GM19463 (cell line): ENCODE measurements at regions not wholly inside any gene's neighbourhood (a gene's known extent, or its start where the extent isn't known, plus 50 kb on each side); places are given as distances from the start of the nearest gene placed in this dataset.

Source experiments
- ATAC-seq: cut with Tn5 transposase; IDR thresholded peaks from one replicate; pipeline ENCODE4 v1.9.1; 2021; ENCODE audit warnings: mild to moderate bottlenecking, moderate library complexity; ENCODE audit not compliant: unreplicated experiment

GRCh38 chr6:4308364-4308763, 173.0 kb upstream of the ECI2 start:
- ATAC-seq = no peak

DNA sequence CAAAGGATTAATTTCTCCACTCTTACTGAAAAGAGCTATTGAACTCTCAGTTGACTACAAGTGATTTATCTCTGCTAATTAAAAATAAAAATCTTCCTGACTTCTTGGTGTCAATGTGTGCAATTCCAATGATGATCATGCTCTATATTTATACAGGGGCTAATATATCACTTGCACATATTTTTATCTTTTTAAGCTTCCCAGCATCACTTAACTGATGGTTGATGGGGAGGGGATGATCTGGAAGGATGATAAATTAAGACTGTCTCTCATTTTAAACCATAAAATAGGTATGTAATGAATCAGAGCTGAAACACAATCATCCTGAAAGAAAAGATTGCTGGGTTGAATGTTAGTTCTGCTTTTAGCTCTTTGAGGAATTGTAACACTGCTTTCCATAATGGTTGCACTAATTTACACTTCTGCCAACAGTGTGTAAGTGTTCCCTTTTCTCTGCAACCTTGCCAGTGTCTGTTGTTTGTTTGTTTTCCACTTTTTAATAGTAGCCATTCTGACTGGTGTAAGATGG, 169.6 kb upstream of the ECI2 start:
- ATAC-seq = no peak

DNA sequence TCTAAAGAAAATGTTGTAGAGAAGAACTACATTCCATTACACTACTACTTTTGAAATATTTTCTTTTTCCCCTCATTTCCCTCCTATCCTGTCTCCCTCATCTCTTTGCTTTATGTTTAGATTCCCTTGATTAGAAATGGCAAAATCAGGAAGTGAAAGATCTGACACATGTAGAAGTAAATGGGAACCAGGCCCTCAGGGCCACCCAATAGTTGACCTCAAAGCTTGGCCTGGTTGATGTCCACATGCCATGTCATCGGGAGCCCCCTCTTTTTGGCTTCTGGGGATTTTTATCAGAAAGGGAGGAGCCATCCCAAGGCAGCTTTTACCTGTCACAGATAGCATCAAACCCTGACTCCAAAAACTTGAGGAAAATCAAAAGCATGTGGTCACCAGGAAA, 168.3 kb upstream of the ECI2 start:
- ATAC-seq = no peak

- ATAC-seq = no peak
These were observed 167.1 kb upstream of the ECI2 start for GRCh38 chr6:4302524-4302923.

GRCh38 chr6:4301871-4302270, 166.5 kb upstream of the ECI2 start:
- ATAC-seq = no peak

GRCh38 chr6:4300917-4301316, 165.5 kb upstream of the ECI2 start:
- ATAC-seq = no peak

GRCh38 chr6:4299476-4299875, 164.1 kb upstream of the ECI2 start:
- no peak for ATAC-seq

GRCh38 chr6:4297348-4297747, 162.0 kb upstream of the ECI2 start:
- no peak for ATAC-seq

GRCh38 chr6:4296552-4296951, 161.2 kb upstream of the ECI2 start:
- ATAC-seq = no peak

- ATAC-seq = no peak
These were observed 160.4 kb upstream of the ECI2 start for GRCh38 chr6:4295783-4296155.

DNA sequence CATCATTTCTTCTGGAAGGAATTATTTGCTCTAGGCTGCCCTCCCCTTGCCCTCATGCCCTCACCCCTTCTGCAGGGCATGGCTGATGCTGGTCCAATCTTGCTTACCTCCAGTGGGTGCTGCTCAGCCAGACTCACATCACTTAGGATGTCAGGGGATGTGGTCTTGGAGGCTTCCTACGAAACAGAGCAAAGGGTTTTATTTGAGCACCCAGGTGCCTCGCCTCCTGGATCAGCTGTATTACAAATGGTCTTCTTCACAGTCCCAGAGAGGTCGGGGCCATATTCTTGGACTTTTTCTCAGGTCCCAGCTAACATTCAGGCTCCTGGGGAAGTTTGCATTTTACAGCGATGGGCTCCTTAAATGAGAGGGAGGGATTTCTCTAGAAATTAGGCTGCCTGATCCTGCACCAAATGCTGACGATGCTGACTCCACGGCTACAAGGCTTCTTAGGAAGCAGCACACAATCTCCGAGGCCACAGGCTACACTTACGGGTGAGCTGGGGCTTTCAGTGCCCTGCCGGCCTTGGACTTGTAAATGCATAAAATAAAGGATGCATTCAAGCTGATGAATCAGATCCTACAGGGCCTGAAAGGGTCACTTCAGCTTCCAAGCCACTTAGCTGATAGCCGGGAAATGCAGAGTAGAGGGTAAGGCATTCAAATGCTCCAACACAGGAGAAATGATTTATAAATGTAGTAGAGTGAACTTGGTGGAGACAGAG, 159.8 kb upstream of the ECI2 start:
- ATAC-seq = no peak

DNA sequence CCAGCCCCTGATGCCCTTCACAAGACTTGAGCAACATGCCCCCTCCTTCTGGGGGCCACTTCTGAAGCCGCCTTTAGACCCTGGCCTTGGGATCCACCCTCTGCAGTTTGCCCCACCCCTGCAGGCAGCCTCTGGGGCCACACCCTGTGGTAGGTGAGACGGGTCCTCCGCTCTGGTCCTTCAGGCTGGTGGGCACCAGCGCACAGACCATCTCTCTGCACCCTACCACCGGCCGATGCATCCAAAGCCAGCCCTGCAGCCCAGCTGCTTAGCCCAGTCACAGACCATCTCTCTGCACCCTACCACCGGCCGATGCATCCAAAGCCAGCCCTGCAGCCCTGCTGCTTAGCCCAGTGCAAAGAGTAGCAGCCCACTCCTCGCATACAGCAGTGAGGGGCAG, 159.3 kb upstream of the ECI2 start:
- ATAC-seq = no peak

DNA sequence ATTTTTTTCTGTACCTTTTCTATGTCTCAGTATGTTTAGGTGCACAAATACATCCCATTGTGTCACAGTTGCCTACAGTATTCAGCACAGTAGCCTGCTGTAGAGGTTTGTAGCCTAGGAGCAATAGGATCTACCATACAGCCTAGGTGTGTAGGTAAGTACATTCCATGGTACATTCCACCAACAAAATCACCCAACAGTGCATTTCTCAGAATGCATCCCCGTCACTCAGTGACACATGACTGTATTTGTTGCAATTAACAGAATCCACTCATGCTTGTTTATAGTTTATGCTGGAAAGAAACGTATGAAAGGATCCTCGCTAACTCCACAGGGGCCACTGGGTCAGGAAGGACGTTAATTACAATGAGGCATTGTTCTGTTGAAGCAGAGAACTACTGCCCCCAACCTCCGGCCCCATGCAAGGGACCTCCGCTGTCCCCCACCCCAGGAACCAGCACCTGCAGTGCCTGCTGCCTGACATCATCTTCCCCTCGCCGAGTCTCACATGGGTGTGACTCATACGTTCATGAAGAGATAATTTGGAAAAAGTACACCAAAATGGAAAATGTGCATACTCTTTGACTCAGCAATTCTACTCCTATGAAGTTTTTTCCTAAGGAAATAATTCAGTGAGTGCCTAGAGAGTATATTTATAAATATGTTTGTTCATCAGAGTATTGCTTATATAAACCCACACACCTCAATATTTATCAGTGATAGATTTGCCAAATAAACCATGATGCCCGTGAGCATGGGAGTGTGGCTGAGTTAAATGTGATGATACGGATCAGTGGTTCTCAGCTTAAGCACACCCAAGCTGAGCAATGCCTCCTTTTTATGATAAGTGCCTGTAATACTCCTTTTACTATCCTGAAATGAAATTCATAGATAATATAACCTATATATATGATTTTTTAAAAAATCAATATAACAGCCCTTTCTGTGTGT, 156.4 kb upstream of the ECI2 start:
- no peak for ATAC-seq

GRCh38 chr6:4289770-4290320, 154.5 kb upstream of the ECI2 start:
- ATAC-seq = no peak

- ATAC-seq = no peak
These were observed 152.5 kb upstream of the ECI2 start for GRCh38 chr6:4287811-4288244.

DNA sequence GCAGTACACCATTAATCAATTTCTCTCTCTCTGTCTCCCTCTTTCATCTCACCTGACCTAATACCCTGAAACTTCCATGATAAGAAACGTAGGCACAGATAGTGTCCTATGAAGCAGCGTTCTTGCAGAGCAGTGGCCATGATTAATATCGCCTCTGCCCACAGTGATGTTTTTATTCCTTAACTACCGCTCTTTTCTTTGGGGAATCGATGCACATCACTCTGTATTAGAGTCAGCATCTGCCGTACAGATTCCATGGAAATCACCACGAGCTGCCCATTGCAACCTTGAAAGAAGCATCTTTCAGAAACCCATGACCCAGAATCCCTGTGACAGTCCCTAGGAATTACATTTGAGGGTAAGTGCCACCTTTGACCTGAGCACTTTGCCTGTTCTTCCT, 152.0 kb upstream of the ECI2 start:
- no peak for ATAC-seq

DNA sequence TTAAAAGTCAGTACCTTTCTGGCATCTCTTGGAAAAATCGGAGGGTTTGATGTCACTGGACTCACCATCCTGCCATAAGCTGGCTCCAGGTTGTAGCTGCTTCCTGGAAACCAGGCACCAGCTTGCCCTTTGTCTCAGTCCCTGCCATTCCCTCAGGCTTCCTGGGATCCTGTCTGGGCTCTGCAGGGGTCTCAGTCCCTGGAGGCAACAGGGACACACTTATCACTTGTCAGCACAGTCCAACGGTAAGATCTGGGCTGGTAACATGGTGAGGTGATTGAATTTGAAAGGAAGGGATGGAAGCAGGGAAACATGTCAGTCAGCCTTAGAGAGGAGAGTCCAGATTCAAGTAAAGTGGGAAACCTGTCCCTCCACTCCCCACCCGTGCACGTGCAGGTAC, 147.6 kb upstream of the ECI2 start:
- ATAC-seq = no peak

DNA sequence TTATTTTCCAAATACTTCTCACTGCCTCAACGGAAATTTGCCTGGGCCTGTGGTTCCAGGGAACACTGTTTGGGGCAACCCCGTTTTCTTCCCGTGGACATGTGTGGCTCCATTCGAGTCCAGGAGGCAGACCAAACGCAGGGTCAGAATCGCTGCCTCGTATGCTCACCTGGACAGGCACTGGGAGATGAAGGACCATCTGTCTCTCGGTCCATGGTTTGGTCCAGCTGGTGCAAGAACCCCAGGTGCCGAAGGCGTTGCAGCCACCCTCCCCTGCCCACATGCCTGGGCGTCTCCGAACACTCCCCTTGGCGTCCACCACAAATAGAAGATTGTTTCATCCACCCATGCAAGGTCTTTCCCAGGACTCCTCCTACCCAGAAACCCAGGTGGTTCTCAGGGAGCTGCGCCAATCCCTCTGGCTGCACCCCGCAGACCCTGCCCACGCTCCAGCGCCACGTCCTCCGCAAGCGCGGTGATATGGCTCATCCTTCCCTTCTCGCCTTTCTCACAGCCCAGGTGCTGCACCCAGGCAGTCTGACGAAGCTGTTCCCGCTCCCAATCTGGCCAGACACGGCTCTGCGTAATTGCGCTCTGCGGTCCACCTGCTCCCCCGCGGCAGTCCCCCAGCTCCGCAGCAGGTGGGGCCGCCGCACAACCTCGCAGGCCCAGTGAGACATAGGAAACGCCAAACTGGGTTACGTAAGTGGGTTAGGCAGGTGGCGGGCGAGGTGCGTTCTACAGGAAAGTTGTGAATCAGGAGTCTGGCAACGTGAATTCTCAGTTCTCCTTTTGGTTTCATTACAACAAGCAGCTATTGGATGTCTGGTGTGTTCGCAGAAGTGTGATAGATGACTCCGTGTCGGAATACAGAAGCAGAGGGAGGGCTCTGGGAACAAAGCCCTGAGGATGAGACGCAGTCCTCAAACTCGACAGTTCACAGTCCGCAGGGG, 146.2 kb upstream of the ECI2 start:
- peak; percentile 92 for ATAC-seq

DNA sequence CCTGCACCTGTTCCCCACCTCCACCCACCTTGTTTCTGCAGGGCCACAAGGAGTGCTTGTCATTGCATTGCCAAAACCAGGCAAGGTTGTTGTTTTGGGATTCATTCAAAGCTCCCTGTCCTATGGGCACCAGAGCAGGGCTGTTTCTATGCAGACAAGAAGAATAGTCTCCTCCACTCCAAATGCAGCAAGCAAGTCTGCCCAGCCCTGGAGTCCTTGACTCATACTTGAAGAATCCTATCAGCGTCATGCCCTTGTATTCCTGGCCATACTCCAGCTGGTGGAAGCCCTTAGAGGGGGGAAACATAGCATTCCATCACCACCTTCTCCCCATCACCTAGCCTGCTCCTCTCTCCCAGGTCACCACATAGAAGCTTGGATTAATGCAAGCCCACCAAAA, 145.3 kb upstream of the ECI2 start:
- no peak for ATAC-seq

DNA sequence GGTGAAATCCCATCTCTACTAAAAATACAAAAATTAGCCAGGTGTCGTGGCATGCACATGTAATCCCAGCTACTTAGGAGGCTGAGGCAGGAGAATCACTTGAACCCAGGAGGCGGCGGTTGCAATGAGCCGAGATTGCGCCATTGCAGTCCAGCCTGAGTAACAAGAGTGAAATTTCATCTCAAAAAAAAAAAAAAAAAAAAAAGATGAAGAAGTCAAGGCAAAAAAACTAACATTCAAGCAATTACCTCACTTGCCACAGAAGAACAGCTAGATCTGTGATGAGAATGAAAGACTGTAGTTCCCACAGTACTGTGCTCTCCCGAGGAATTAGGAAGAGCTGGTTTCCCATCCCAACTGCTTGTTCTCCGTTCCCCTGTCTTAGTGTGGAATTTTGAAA, 144.7 kb upstream of the ECI2 start:
- ATAC-seq = no peak
